ENCODE measurements at regions not wholly inside any gene's neighbourhood (a gene's known extent, or its start where the extent isn't known, plus 50 kb on each side); places are given as distances from the start of the nearest gene placed in this dataset.
"Not testable (repeated sequence)": the region's sequence is repeated elsewhere in the genome, so short reads cannot be mapped to it uniquely, and the experiment has no call there.

DNA sequence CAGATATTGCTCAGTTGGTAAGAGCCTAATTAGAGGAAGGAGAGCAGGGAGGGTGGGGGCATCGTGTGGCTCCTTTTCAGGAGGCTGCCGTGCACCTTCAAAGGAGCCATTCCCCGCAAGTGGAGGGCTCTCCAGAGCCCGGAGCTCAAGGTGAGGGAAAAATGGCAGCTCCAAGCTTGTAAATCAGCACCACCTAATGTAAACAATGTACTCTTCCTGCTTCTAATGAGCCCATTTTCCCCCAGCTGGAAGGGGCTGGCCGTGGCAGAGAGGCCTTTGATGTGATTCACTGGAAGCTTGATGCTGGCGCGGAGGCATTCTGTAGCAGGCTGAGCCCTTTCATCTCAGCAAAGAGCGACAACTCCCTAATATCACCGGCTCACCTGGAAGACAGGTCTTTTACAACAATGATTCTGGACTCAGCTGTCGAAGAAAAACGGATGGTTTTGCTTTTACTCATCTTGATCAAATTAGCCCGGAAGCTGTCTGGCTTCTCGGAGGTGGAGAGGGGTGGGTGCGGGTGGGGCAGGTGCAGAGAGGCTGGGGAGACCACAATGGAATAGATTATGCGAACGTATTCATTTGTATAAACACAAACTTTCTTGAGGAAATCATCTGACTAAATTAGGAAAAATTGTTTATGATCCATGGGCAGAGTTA lies 112.5 kb downstream of the RRAGC start:
- DNase-seq: no peak

DNA sequence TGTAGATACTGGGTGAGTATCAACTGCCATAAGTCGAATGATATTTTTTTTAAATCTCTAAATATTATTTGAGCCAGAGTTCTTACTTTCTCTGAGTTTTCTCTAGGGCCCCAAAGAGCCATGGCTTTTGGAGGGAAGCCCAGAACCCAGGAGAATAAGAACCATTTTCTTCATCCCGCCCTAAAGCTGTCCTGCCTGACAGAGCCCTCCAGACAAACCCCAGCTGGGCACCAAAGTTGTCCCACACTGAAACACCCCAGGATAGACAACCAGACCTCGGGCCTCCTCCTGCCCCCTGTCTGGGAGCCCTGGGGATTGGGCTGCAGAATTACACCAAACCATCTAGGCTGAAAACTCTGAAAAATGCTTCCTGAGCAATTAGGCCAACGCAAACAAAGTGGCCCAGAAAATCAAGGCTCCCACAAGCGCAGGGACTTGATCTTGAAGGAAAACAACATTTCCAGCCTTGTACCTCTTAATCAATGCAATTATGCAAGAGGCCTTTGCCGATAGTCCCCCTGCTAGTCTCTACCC lies 113.1 kb downstream of the RRAGC start:
- DNase-seq: no peak

DNA sequence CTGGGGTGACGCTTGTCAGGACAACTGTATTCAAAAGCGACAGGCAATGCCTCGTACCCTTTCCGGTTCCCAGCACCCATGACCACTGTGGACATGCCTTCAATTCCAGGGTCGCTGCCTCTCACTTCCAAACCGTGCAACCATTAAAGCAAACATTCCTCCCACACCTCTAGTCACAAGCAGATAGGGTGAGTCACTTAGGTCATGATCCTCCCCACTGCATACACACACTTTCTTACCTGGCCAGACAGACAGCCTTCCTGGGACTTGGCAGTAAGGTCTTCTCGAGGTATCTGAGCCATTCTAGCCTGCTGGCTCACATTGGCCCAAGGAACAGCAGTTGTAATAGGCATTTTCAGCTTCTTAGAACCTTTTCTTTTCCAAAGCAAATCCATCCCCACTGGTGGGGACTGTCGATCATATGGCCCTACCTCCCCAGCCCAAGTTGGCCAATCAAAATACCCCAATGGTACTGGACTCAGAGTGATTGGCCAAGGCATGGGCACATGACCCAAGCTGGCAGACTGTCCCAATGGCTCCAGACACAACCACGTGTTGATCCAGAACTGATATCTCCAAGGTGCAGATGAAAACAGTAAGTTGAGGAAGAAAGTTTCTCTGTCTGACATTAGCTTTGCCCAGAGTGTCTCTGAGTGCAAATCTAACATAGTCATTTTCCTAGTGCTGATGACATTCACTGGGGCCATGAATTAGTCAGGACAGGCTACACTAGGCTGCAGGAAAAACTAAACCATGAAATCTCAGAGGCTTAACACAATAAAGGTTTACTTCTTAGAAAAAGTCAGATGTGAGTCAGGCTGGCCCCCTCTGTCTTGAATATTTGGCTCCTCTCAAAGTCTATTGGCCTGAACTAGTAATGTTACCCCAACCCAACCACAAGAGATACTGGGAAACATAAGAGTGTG lies 113.8 kb downstream of the RRAGC start:
- no peak for DNase-seq

DNA sequence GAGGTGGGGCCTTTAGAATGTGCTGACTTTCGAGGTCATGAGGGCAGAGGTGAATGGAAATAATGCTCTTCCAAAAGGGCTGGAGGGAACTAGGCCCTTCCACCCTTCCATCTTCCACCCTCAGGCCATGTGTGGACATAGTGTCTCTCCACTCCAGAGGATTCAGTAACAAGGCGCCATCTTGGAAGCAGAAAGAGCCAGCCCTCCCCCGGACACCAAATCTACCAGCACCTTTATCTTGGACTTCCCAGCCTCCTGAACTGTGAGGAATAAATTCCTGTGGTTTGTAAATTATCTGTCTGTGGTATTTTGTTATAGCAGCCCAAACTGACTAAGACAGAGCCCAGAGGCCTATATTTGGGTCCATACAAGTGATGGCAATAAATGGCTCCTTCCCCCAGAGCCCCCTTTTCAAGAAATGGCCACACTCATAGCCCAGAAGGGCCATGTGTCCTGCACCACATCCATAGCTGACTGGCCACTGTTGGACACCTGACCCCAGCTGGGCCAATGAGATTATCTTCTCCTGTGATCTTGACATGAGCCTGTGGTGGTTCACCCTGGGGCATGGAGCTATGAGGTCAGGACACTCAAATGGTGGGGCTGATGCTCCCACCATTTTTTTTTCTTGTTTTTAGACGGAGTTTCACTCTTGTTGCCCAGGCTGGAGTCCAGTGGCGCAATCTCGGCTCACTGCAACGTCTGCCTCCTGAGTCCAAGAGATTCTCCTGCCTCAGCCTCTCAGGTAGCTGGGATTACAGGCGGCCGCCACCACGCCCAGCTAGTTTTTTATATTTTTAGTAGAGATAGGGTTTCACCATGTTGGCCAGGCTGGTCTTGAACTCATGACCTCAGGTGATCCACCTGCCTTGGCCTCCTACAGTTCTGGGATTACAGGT lies 114.9 kb downstream of the RRAGC start:
- no peak for DNase-seq

DNA sequence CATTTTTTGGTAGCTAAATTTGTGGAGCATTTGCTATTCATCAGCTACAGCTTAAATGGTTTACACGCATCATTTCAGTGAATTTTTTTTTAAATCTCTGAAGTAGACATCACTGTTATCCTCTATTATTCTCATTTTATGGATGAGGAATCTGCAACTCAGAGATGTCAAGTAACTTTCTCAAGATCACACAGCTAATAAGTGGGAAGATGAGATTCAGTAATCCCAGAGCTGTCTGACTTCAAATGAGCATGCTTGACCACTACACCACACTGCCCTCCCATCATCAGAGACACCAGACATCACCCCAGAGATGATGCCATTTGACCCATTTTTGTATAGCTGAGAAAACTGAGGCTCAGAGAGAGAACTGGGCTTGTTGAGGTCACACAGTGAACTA lies 116.4 kb downstream of the RRAGC start:
- no peak for DNase-seq

DNA sequence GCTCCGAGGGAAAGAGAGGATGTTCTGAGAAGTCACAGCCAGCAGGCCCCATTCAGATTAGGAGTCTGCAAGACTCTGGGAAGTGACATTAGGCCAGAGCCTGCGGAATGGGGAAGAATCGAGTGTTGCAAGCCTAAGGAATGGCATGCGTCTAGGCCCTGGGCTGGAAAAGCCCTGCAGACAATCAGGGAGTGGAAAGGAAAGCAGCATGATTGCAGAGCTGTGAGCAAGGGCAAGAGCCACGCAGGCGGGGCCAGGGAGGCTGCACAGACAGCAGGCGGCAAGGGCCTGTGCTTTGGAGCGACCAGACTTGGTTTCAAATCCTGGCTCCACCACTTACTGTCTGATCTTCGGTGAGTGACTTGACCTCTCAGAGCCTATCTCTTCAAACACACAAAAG lies 118.2 kb downstream of the RRAGC start:
- DNase-seq: no peak

DNA sequence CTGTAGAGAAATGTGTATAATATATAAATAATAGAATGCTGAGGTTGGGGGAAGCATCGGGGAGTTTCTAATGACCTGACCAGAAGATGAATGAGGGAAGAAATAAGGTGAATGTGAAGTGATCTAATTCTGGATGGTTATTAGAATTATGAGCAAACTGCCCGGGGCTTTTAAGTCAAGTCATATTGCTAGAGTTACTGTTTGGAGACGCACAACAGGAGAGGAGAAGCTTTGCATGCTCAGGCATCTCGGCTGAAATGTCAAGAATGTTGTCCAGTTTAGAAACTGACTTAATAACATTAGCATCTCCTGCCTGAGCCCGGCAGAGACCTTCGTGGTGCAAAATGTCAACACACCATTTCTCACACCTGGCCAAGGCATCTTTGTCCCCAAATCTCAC lies 119.1 kb downstream of the RRAGC start:
- no peak for DNase-seq

DNA sequence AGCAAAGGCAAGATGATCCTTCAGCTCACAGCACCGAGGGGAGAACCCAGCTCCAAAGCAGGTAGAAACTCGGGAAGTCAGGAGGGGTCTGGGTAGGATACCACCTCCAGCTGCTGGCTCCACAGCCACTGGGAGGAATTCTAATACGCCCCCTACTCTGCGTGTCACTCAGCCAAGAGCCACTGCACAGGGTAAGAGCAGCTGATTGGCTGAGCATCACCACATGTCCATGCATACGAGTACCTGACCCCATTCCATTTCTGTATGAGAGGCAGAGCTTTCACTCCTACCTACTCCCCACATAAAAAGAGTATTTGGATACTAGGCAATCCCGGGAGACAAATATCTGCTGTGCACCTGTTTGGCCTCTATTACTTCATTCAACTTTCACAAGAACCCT lies 121.4 kb downstream of the RRAGC start:
- DNase-seq: no peak

DNA sequence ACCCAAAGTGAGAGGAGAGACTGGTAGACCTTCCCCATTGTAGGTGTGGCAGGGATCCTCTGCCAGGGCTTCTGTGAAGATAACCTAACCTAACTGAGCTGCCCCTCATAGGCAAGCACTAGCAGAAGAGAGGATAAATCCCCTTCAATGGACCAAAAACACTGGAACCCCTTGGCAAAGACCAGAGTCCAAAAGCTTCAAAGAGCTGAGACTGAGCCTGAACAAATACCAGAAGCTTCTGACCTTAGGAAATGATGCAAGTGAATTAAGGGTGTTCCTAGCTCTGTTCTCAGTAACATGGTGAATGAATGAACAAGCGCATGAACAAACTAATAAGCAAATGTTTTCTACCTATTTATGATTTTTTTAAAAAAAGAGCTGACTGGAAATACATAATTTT lies 123.2 kb downstream of the RRAGC start:
- DNase-seq: no peak

DNA sequence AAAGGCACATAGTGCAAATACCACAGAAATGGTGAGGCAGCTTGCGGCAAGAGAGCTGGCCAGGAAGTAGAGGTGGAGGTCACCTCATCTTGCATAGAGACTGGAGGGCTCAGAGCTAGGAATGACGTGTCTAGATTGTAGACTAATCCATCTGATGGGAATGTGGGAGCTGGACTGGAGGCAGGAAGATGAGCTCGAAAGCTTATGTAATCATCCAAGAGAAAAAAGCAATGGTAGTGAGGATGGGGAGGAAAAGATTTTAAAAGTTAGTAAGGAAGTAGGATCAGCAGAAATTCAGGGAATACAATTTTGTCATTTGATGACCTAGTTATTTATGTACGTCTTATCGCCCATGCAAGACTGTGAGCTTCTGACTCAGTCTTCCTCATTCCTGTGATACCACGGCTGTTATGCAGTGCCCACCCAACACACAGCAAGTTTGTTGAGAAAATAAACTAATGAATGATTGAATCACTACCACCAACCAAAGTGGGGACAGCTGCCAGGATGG lies 123.9 kb downstream of the RRAGC start:
- no peak for DNase-seq

DNA sequence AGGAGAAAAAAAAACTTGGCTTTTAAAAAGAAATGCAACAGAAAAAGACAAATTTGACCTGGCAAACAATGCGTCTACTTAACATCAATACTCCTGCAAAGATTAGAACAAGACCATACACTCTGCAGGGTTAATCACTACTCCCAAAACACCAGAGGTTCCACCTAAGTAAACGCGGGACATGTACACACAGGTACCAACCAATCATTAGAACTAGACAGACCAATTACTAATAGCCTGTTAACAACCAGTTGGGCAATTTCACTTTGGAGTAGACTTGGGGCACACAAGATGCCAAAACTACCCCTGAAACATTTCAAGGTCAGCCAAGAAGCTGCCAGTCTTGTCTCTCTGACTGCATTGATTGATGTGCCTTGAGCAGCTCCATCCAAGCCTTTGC lies 125.8 kb downstream of the RRAGC start:
- DNase-seq: no peak

DNA sequence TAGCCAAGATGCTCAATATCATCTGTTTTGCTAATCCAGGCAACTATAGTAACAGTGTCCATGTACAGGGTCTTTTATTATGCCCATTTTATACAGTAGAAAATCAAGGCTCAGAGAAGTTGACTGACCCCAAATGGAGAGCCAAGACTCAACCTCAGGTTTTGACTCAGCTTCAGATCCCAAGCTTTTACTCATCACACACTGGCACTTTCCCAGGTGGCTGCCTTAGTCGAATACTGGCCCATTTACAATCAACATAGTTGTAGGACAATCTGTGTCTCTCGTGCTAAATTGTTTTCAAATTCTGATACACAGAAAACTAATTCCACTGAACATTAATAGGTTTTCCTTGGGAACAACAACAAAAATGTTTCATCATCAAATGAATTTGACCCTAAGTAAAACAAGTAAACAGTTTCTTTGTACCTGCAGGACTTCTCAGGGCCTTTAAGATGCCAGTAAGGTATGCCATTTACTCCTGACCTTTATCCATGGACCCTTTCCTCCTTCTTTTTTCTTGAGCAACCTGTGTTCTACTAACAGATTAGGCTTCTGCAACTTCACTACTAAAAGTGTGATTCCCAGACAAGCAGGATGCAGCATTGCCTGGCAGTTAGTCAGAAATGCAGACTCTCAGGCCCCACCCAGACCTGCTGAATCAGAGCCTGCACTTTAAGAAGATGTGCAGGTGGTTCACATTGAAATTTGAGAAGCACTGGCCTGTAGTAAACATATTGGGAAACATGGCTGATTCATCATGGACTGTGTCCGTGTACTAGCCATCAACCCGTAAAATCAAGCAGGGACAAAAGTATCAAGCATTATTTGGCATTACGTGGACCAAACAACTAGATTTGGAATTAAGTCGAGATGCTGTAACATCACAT lies 128.8 kb downstream of the RRAGC start:
- DNase-seq: no peak

DNA sequence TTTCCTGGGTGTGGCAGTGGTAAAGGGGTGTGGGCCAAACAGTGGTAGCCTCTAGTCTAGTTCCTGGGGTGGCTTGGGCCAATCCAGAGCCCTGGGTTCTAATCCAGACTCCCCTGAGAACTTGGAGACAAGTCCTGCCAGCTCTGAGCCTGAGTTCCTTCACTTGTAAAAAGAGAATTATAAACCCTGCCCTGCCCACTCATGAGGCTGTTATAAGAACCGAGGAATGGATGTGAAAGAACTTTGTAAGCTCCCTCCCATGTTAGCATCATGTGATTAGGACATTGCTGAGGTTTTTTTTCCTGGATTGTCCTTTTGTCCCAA lies 131.0 kb downstream of the RRAGC start:
- DNase-seq: no peak

DNA sequence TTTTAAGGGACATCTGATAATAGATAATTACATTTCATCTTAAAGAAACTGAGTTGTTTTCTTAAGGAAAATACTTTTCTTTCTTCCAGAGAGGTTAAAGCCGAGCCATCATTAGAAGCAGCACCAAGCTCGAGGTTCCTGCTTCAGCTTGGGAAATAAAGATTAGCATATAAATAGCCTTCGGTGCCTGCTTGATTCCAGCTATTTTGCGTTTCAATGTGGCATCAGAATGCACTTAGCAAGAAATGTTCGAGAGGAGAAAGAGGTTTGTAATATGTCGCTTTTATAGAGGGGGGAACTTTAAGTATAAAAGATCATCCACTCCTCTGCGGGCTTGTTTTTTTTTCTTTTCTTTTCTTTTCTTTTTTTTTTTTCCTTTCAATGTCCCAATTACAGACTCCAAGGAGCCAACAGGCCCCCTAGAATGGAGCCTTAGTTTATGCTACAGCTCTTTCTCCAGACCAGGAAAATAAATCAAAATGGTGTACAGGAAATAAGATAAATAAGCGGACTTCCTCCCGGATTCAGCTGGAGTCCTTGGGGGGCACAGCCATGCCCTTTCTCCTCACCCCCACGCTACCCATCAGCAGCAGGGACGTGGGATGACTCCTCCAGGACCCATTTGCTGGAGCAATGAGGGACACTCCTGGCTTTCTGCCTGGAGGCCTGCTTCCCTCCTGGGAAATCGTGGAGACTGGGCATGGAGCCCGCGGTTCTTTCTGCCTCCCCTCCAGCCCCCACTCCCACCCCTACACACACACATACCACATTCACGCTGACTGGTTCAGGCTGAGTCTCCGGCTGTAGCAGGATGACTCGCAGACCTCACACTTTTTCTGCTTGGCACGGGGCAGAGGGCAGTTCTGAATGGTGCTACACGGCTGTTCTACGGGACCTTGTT lies 131.6 kb downstream of the RRAGC start:
- DNase-seq: no peak

DNA sequence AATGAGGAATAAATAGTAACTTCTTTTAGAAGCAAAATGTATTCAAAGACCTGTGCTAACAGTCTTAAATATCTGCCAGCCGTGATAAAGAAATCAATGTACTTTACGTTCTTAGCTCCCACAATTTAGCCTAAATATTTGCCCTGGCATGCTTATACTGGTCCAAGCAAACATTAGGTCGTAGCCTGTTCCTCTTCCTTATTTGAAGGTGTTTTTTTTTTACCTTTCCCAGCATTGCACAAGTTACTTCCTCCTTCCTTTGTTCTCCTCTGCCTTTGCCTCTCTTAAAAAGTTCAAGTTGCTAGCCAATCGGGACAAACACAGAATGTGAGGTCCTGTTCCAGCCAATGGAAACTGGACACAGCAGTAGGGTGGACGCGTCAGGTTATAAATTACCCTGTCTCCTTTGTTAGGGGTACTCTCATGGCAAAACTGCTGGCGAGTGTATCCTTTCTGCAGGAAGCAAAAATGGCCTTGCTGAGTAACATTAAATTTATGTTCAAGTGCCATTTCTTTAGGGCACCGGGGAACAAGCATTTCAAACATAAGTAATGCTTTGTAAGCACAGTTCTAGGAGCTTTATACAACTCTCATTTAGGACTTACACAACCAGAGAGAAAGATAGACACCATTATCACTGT lies 134.1 kb downstream of the RRAGC start:
- DNase-seq: not testable (repeated sequence)

DNA sequence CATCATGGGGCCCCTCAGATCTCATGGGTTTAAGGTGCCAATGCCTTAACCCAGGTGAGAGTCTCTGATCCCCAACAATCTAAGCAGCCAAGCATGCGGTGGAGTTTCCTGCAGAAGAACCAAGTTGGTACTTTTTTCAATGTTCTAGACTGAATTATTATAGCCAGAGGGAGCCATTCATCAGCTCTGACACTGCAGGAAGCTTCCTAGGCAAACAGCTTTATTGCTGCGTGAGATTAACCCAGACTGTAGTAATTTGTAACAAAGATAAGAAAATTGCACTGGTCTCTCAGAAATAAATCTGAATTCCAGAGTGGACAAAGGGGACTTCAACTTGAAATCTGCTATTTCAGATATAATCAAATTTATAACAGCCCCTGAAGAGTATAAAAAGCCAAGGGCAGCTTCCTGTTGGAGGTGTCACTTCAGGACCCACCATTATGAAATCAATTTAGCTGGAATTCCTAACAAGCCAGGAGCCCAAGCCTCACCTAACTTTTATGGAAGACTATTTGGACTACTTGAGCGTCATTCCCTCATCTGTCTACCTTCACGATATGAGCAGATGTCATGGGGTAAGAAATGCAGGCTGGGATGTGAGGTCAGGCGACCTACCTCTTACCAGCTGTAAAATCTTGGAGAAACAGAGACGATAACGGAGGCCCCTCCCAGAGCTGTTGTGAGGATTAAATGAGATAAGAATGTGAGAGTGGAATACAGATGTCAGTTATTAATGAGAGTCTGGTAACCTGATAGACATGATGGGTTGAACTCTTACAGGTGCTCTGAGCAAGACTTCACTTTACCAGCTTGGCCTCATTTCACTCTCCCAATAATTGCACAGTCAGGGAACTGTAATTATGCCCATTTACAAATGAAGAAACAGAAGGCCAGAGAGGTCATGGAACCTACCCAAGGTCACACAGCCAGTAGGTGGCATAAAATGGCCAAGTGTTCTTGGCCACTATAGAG lies 135.1 kb downstream of the RRAGC start:
- no peak for DNase-seq

DNA sequence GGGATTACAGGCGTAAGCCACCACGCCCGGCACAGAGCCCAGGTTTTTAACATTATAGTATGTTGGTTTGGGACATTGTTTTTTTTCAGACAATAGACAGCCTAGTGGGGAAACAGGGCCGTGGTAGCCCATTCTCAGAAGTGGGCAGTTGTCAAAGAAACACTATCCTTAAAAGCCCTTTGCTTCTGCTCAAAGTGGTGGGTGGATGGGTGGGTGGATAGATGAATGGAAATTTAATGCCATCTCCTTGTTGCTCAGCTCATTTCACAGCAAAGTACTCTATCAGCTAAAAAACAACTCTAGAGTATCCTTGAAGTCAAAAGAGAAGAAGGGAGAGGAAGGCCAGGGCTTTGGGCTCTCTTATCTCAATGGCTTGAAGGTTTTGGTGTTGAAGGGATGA lies 137.8 kb downstream of the RRAGC start:
- DNase-seq: no peak

DNA sequence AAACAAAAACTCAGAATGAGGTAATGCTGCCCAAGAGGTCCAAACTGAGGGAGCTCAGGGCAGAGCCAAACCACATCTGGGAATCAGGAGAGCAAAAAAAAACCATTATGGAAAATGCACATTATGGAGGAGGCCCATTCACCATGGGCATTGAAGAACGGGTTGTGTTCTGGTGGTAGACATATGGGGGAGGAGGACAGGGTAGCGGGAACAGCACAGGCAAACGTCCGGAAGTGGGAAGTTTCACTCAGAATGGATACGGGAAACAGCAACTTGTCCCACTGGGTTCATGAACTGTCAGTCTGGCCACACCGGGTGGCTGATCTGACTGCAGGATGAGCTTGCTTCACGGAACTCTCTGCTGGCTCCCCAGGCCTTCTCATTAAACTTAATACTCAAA lies 139.7 kb downstream of the RRAGC start:
- DNase-seq: no peak

DNA sequence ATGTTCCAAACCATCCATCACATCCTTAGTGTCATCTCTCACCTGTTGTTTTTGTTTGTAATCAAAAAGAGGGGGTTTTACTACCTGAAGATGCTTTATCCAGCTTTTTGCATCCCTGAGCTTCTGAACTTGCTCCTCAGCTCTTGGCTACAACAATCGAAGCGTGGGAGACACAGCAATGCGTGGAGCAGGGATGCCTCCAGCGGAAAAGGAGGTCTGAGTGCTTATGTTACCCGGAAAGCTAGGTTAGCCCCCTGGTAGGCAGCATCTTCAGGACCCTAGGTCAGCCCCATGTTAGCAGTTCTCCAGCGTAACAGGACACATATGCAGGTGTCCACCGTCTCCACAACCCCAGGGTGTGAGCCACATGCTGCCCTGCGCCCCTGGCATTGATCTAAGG lies 141.5 kb downstream of the RRAGC start:
- DNase-seq: no peak
